GM12878 (cell line): ENCODE measurements at regions not wholly inside any gene's neighbourhood (a gene's known extent, or its start where the extent isn't known, plus 50 kb on each side); places are given as distances from the start of the nearest gene placed in this dataset.

ENCODE experiments used
- ATAC-seq: fragments of 200-7000 bp; cut with Tn5 transposase; 3 replicates; pipeline ENCODE4 v1.9.1; 2020; ENCODE audit warnings: mild to moderate bottlenecking, moderate library complexity
- BruUV-seq: library from RNA; stranded (reverse); fragments of 400-500 nt; replicated peaks from 2 replicates; lab custom pipeline; 2021; lab: Mats Ljungman, UMichigan
- CTCF ChIA-PET: fragments of 300-600 bp; sonication (Branson Sonifier 250); formaldehyde crosslinking; extraction: SDS; loops from one replicate; lab custom pipeline; 2021; ENCODE audit warnings: inconsistent platforms; lab: Yijun Ruan, JAX
- POLR2A ChIA-PET: fragments of 350-600 bp; formaldehyde crosslinking; extraction: SDS; loops from one replicate; lab custom pipeline; 2021; ENCODE audit warnings: inconsistent platforms; lab: Charles Lee
- RAD21 ChIA-PET: fragments of 300-600 bp; sonication (Branson Sonifier 250); formaldehyde crosslinking; loops from one replicate; lab custom pipeline; 2023; ENCODE audit warnings: antibody characterized with exemption; ENCODE audit not compliant: unreplicated experiment; lab: Charles Lee
- SMC1A ChIA-PET: fragments of 300-600 bp; sonication (Branson Sonifier 250); formaldehyde crosslinking; loops from one replicate; lab custom pipeline; 2023; ENCODE audit not compliant: unreplicated experiment, uncharacterized antibody; lab: Charles Lee
- DNase-seq: peaks from one replicate; pipeline ENCODE4 v3.0.0-alpha.2; 2011; ENCODE audit warnings: low read depth, low spot score
- FAIRE-seq: peaks from 3 replicates; lab custom pipeline; 2011; peaks lifted over from hg19 to GRCh38; lab: Jason Lieb, UNC
- H2AFZ ChIP-seq: 2 replicates; pipeline ENCODE4 v1.6.0; 2011; ENCODE audit warnings: low read depth, low read length, control low read depth; ENCODE audit not compliant: control insufficient read depth
- H3K27ac ChIP-seq: 2 replicates; pipeline ENCODE4 v1.5.1; 2011; ENCODE audit warnings: control low read depth; ENCODE audit not compliant: control insufficient read depth, insufficient read depth
- H3K27me3 ChIP-seq, 2 experiments: replicated peaks in 1 of 2; 2 replicates each; pipeline versions ENCODE4 v1.6.0 to v1.6.1; 2011; ENCODE audit warnings: low read length in 1 of 2; ENCODE audit not compliant: control insufficient read depth in 2 of 2, insufficient read depth in 2 of 2
- H3K36me3 ChIP-seq, 2 experiments: 2 replicates each; pipeline ENCODE4 v1.5.1; 2011; ENCODE audit warnings: low read length in 1 of 2; ENCODE audit not compliant: control insufficient read depth in 2 of 2, insufficient read depth in 2 of 2
- H3K4me1 ChIP-seq: 2 replicates; pipeline ENCODE4 v1.6.1; 2011; ENCODE audit warnings: mild to moderate bottlenecking, low read length, moderate library complexity, mixed read lengths; ENCODE audit not compliant: control insufficient read depth, insufficient read depth
- H3K4me2 ChIP-seq: 2 replicates; pipeline ENCODE4 v1.6.0; 2011; ENCODE audit warnings: control low read depth; ENCODE audit not compliant: control insufficient read depth, insufficient read depth
- H3K4me3 ChIP-seq: fragments of 200-600 bp; sonication (generic); 2 replicates; pipeline ENCODE4 v1.5.1; 2016
- H3K79me2 ChIP-seq: 2 replicates; pipeline ENCODE4 v1.6.0; 2011; ENCODE audit warnings: low read length; ENCODE audit not compliant: control insufficient read depth, insufficient read depth
- H3K9ac ChIP-seq: 2 replicates; pipeline ENCODE4 v1.8.0; 2011; ENCODE audit warnings: low read length, control low read depth, mixed read lengths; ENCODE audit not compliant: control insufficient read depth, insufficient read depth
- H3K9me3 ChIP-seq: replicated peaks from 3 replicates; pipeline ENCODE4 v1.5.1; 2011; ENCODE audit warnings: mild to moderate bottlenecking, low read length; ENCODE audit not compliant: control insufficient read depth, insufficient read depth
- H4K20me1 ChIP-seq: 2 replicates; pipeline ENCODE4 v1.6.0; 2011; ENCODE audit not compliant: control insufficient read depth, insufficient read depth
- BMI1 ChIP-seq: fragments of 450-650 bp; IDR thresholded peaks from 2 replicates; pipeline ENCODE4 v1.6.1; 2016; ENCODE audit warnings: mild to moderate bottlenecking, moderate library complexity, borderline replicate concordance
- CHD4 ChIP-seq: fragments of 200-600 bp; sonication (generic); IDR thresholded peaks from 2 replicates; pipeline ENCODE4 v1.6.1; 2016; ENCODE audit warnings: mild to moderate bottlenecking
- ETV6 ChIP-seq, 2 experiments: fragments of 450-650 bp in 1 of 2; IDR thresholded peaks in 1 of 2; conservative IDR thresholded peaks in 1 of 2; 2 replicates each; pipeline ENCODE4 v1.6.1; 2014; ENCODE audit warnings: antibody characterized with exemption in 1 of 2, borderline replicate concordance in 1 of 2, low read depth in 1 of 2, mild to moderate bottlenecking in 1 of 2, moderate library complexity in 1 of 2
- FOS ChIP-seq: IDR thresholded peaks from 3 replicates; pipeline ENCODE4 v1.6.1; 2011; ENCODE audit warnings: borderline replicate concordance; ENCODE audit not compliant: insufficient read length; ENCODE audit errors: extremely low read depth
- MTA3 ChIP-seq: IDR thresholded peaks from 2 replicates; pipeline ENCODE4 v1.6.1; 2012; ENCODE audit warnings: low read length, inconsistent platforms, borderline replicate concordance
- NFYB ChIP-seq: IDR thresholded peaks from 2 replicates; pipeline ENCODE4 v1.6.1; 2011; ENCODE audit warnings: low read depth, mild to moderate bottlenecking, low read length, improper control_type of control experiment, moderate library complexity; ENCODE audit not compliant: insufficient read depth
- PAX5 ChIP-seq: IDR thresholded peaks from 2 replicates; pipeline ENCODE4 v1.6.1; 2011; ENCODE audit warnings: low read depth, low read length, borderline replicate concordance
- POLR2AphosphoS5 ChIP-seq: IDR thresholded peaks from 2 replicates; pipeline ENCODE4 v1.6.1; 2011; ENCODE audit warnings: mild to moderate bottlenecking, low read length, inconsistent platforms
- SMC3 ChIP-seq: IDR thresholded peaks from 2 replicates; pipeline ENCODE4 v1.6.1; 2011; ENCODE audit warnings: low read length, improper control_type of control experiment, borderline replicate concordance
- SRF ChIP-seq, 2 experiments: IDR thresholded peaks; 2 replicates each; pipeline ENCODE4 v1.6.1; 2011; ENCODE audit warnings: low read depth in 2 of 2, low read length in 2 of 2, mild to moderate bottlenecking in 1 of 2, moderate library complexity in 1 of 2
- ZBED1 ChIP-seq: IDR thresholded peaks from 2 replicates; pipeline ENCODE4 v1.6.1; 2016; ENCODE audit warnings: borderline replicate concordance
- WGBS: methylation state at CpG from one replicate; pipeline ENCODE4 v1.1.6; 2016; ENCODE audit warnings: low lambda C conversion rate; ENCODE audit not compliant: insufficient replicate concordance, insufficient coverage; ENCODE audit errors: missing lambda C conversion rate; 5-methylcytosine and 5-hydroxymethylcytosine counted together
- in situ Hi-C: fragments of 300-500 bp; cut with MboI; formaldehyde crosslinking; loops from 9 replicates; pipeline ENCODE4 v1.14.3; 2018; ENCODE audit warnings: mixed read lengths
- intact Hi-C: fragments of 100-400 bp; cut with micrococcal nuclease; formaldehyde crosslinking; loops from one replicate; pipeline ENCODE4 v1.14.2; 2022; ENCODE audit not compliant: unreplicated experiment
- TF ChIP-seq, protein P1 (sequence below): IDR thresholded peaks from 2 replicates; pipeline ENCODE4 v1.6.1; 2011; ENCODE audit warnings: borderline replicate concordance, low read depth, mild to moderate bottlenecking, moderate library complexity, mixed read lengths, low read length; ENCODE audit not compliant: insufficient read depth; ENCODE audit errors: extremely low read length
- TF ChIP-seq, protein P2 (sequence below): fragments of 450-650 bp; IDR thresholded peaks from 2 replicates; pipeline ENCODE4 v1.6.1; 2018; ENCODE audit warnings: mild to moderate bottlenecking, low read depth, moderate library complexity; ENCODE audit not compliant: partially characterized antibody
- TF ChIP-seq, protein P3 (sequence below): IDR thresholded peaks from 2 replicates; pipeline ENCODE4 v1.6.1; 2012; ENCODE audit warnings: low read depth, low read length, improper control_type of control experiment
- TF ChIP-seq, protein P4 (sequence below): fragments of 450-650 bp; IDR thresholded peaks from 2 replicates; pipeline ENCODE4 v1.6.1; 2017; ENCODE audit warnings: mild to moderate bottlenecking

DNA sequence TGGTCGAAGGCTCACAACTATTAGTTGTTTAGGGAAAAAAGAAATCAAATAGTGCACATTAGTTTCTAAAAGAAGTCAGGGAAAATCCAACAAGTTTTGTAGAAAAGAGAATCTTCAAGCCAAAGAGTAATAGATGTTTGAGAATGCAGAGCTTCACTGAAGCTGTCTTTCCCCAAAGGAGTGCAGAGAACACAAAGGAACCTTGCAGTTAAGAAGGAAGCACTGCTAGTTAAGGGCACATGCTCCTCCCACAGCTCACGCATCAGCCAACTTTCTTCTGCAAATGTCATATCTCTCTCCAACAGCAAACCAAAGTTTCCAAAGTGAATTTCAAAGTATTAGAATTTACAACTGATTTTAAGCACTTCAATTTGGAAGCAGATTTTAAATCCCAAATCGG lies 116.4 kb upstream of the FST start (continued):
- TF ChIP-seq, protein P1, sequence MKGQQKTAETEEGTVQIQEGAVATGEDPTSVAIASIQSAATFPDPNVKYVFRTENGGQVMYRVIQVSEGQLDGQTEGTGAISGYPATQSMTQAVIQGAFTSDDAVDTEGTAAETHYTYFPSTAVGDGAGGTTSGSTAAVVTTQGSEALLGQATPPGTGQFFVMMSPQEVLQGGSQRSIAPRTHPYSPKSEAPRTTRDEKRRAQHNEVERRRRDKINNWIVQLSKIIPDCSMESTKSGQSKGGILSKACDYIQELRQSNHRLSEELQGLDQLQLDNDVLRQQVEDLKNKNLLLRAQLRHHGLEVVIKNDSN = no peak
- TF ChIP-seq ZBED1 = no peak
- TF ChIP-seq, protein P2, sequence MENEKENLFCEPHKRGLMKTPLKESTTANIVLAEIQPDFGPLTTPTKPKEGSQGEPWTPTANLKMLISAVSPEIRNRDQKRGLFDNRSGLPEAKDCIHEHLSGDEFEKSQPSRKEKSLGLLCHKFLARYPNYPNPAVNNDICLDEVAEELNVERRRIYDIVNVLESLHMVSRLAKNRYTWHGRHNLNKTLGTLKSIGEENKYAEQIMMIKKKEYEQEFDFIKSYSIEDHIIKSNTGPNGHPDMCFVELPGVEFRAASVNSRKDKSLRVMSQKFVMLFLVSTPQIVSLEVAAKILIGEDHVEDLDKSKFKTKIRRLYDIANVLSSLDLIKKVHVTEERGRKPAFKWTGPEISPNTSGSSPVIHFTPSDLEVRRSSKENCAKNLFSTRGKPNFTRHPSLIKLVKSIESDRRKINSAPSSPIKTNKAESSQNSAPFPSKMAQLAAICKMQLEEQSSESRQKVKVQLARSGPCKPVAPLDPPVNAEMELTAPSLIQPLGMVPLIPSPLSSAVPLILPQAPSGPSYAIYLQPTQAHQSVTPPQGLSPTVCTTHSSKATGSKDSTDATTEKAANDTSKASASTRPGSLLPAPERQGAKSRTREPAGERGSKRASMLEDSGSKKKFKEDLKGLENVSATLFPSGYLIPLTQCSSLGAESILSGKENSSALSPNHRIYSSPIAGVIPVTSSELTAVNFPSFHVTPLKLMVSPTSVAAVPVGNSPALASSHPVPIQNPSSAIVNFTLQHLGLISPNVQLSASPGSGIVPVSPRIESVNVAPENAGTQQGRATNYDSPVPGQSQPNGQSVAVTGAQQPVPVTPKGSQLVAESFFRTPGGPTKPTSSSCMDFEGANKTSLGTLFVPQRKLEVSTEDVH = no peak
- TF ChIP-seq CHD4 = no peak
- TF ChIP-seq, protein P3, sequence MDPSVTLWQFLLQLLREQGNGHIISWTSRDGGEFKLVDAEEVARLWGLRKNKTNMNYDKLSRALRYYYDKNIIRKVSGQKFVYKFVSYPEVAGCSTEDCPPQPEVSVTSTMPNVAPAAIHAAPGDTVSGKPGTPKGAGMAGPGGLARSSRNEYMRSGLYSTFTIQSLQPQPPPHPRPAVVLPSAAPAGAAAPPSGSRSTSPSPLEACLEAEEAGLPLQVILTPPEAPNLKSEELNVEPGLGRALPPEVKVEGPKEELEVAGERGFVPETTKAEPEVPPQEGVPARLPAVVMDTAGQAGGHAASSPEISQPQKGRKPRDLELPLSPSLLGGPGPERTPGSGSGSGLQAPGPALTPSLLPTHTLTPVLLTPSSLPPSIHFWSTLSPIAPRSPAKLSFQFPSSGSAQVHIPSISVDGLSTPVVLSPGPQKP = no peak
- TF ChIP-seq POLR2AphosphoS5 = no peak
- TF ChIP-seq, all 136 proteins: peak for 0

DNA sequence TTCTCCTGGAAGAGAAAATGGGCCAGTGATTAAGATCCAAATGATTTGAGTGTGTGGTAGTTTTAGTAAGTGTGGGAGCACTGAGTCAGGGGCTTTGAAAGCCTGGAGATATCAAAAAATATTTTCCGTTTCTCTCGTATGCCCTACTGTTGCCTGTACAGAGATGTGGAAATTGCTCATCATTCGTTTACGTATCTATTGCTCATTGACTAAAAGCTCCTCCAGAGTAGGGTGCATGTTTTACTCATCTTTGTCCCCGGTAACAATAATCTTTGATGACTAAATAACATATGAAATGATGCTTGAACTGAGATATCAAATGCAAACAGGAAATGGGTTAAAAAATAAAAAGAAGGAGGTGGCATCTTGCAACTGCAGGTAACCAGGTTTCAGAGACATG lies 114.2 kb upstream of the FST start:
- Histone ChIP-seq H3K27ac (no peak overlapping the region), H3K9ac (no peak overlapping the region), H3K4me2 (no peak overlapping the region), H4K20me1 (no peaks in the 10 kb centered on the region), H3K4me1 (no peaks in the 10 kb centered on the region), H3K9me3 (no peaks in the 10 kb centered on the region), H2AFZ (no peak overlapping the region), H3K36me3 (no peaks in the 10 kb centered on the region), H3K4me3 (no peak overlapping the region), H3K27me3 (no peaks in the 10 kb centered on the region), H3K79me2 (no peaks in the 10 kb centered on the region)
- SMC1A ChIA-PET = no interaction called here
- CTCF ChIA-PET = no interaction called here
- RAD21 ChIA-PET = no interaction called here
- DNase-seq = no peak
- ATAC-seq = no peak
- intact Hi-C loops = no loop called here
- 66% methylated on average over 5 of the region's 5 CpGs for WGBS
- BruUV-seq = no TSS peak
- POLR2A ChIA-PET = no interaction called here
- in situ Hi-C loops = no loop called here
- FAIRE-seq = no peak
- TF ChIP-seq BMI1 (no peak), SRF (IDR thresholded peaks at IDR 0.05; ENCODE audit: low read depth in 2 of 2, low read length in 2 of 2) (no peak), MTA3 (no peak), FOS (no peak), PAX5 (no peak), SMC3 (no peak), ETV6 (conservative IDR thresholded peaks at IDR 0.05 in 1 of 2, IDR thresholded peaks at IDR 0.05 in 1 of 2; ENCODE audit: borderline replicate concordance in 1 of 2, low read depth in 1 of 2) (no peak), NFYB (no peak)
- TF ChIP-seq, protein P4, sequence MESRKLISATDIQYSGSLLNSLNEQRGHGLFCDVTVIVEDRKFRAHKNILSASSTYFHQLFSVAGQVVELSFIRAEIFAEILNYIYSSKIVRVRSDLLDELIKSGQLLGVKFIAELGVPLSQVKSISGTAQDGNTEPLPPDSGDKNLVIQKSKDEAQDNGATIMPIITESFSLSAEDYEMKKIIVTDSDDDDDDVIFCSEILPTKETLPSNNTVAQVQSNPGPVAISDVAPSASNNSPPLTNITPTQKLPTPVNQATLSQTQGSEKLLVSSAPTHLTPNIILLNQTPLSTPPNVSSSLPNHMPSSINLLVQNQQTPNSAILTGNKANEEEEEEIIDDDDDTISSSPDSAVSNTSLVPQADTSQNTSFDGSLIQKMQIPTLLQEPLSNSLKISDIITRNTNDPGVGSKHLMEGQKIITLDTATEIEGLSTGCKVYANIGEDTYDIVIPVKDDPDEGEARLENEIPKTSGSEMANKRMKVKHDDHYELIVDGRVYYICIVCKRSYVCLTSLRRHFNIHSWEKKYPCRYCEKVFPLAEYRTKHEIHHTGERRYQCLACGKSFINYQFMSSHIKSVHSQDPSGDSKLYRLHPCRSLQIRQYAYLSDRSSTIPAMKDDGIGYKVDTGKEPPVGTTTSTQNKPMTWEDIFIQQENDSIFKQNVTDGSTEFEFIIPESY = no peak
